IMR-90 (cell line): ENCODE measurements at regions not wholly inside any gene's neighbourhood (a gene's known extent, or its start where the extent isn't known, plus 50 kb on each side); places are given as distances from the start of the nearest gene placed in this dataset.

Source experiments
- ATAC-seq: fragments of 200-7000 bp; cut with Tn5 transposase; 2 replicates; pipeline ENCODE4 v1.9.1; 2020; ENCODE audit warnings: low read depth, mild to moderate bottlenecking, moderate library complexity
- BruUV-seq: library from RNA; stranded (reverse); fragments of 400-500 nt; replicated peaks from 2 replicates; lab custom pipeline; 2021; lab: Mats Ljungman, UMichigan
- CTCF ChIA-PET: fragments of 300-600 bp; formaldehyde crosslinking; extraction: SDS; loops from one replicate; lab custom pipeline; 2021; ENCODE audit warnings: antibody characterized with exemption; lab: Yijun Ruan, JAX
- POLR2A ChIA-PET: fragments of 300-600 bp; sonication (Branson Sonifier 250); formaldehyde crosslinking; loops from one replicate; lab custom pipeline; 2022; ENCODE audit warnings: antibody characterized with exemption; ENCODE audit not compliant: unreplicated experiment; lab: Charles Lee
- DNase-seq: peaks from one replicate; pipeline ENCODE4 v3.0.0; 2013
- H2AFZ ChIP-seq: replicated peaks from 2 replicates; pipeline ENCODE3; 2013; ENCODE audit warnings: low read length, mild to moderate bottlenecking; ENCODE audit not compliant: poor library complexity
- H2AK5ac ChIP-seq: 2 replicates; pipeline ENCODE4 v1.6.1; 2013; ENCODE audit warnings: low read depth, low read length, inconsistent platforms
- H2AK9ac ChIP-seq: replicated peaks from 2 replicates; pipeline ENCODE3; 2013; ENCODE audit warnings: mild to moderate bottlenecking, low read depth, low read length, moderate library complexity; ENCODE audit not compliant: poor library complexity
- H2BK120ac ChIP-seq: 2 replicates; pipeline ENCODE4 v1.6.1; 2013; ENCODE audit warnings: low read depth, low read length, inconsistent platforms
- H2BK15ac ChIP-seq: 3 replicates; pipeline ENCODE4 v1.6.1; 2013; ENCODE audit warnings: low read depth, low read length, inconsistent platforms
- H2BK20ac ChIP-seq: 2 replicates; pipeline ENCODE4 v1.6.1; 2013; ENCODE audit warnings: low read depth, mild to moderate bottlenecking, inconsistent platforms, low read length, moderate library complexity
- H2BK5ac ChIP-seq: 2 replicates; pipeline ENCODE4 v1.6.1; 2013; ENCODE audit warnings: mild to moderate bottlenecking, low read depth, low read length, inconsistent platforms; ENCODE audit not compliant: poor library complexity, severe bottlenecking
- H3K14ac ChIP-seq: replicated peaks from 2 replicates; pipeline ENCODE4 v1.6.1; 2013; ENCODE audit warnings: low read depth, low read length, inconsistent platforms
- H3K18ac ChIP-seq: 2 replicates; pipeline ENCODE4 v1.6.1; 2013; ENCODE audit warnings: low read depth, low read length, control low read depth
- H3K23ac ChIP-seq: 2 replicates; pipeline ENCODE4 v1.6.1; 2013; ENCODE audit warnings: low read depth, low read length, inconsistent platforms
- H3K27ac ChIP-seq: 2 replicates; pipeline ENCODE4 v1.5.1; 2013; ENCODE audit warnings: mild to moderate bottlenecking, control low read depth, low read length; ENCODE audit not compliant: insufficient read depth
- H3K27me3 ChIP-seq: 2 replicates; pipeline ENCODE4 v1.6.1; 2013; ENCODE audit warnings: low read length; ENCODE audit not compliant: control insufficient read depth, insufficient read depth
- H3K36me3 ChIP-seq: 2 replicates; pipeline ENCODE4 v1.6.1; 2013; ENCODE audit warnings: low read length, mixed read lengths; ENCODE audit not compliant: control insufficient read depth, insufficient read depth
- H3K4ac ChIP-seq: 2 replicates; pipeline ENCODE4 v1.6.1; 2013; ENCODE audit warnings: low read depth, low read length, inconsistent platforms
- H3K4me1 ChIP-seq: 2 replicates; pipeline ENCODE4 v1.6.1; 2013; ENCODE audit warnings: low read length, mixed read lengths; ENCODE audit not compliant: control insufficient read depth, insufficient read depth
- H3K4me2 ChIP-seq: 2 replicates; pipeline ENCODE4 v1.6.1; 2013; ENCODE audit warnings: low read depth, mild to moderate bottlenecking, control low read depth, low read length, moderate library complexity
- H3K4me3 ChIP-seq: 2 replicates; pipeline ENCODE4 v1.5.1; 2013; ENCODE audit warnings: low read depth, mild to moderate bottlenecking, control low read depth, low read length, moderate library complexity; ENCODE audit not compliant: insufficient read depth
- H3K56ac ChIP-seq: 2 replicates; pipeline ENCODE4 v1.6.1; 2013; ENCODE audit warnings: low read length, inconsistent platforms; ENCODE audit not compliant: insufficient read depth; ENCODE audit errors: extremely low read depth
- H3K79me1 ChIP-seq, 2 experiments: 2 replicates each; pipeline ENCODE4 v1.6.1; 2013; ENCODE audit warnings: low read length in 2 of 2, inconsistent platforms in 1 of 2, low read depth in 1 of 2
- H3K9ac ChIP-seq: 2 replicates; pipeline ENCODE4 v1.6.1; 2013; ENCODE audit warnings: low read depth, low read length, control low read depth
- H3K9me1 ChIP-seq: 2 replicates; pipeline ENCODE4 v1.6.1; 2013; ENCODE audit warnings: low read length, inconsistent platforms; ENCODE audit not compliant: insufficient read depth
- H3K9me3 ChIP-seq: 2 replicates; pipeline ENCODE4 v1.6.1; 2013; ENCODE audit warnings: low read length; ENCODE audit not compliant: control insufficient read depth, insufficient read depth
- H4K20me1 ChIP-seq: 2 replicates; pipeline ENCODE4 v1.6.1; 2013; ENCODE audit warnings: low read length, inconsistent platforms; ENCODE audit not compliant: insufficient read depth
- H4K5ac ChIP-seq: 2 replicates; pipeline ENCODE4 v1.6.1; 2013; ENCODE audit warnings: mild to moderate bottlenecking, low read depth, low read length, control low read depth
- H4K8ac ChIP-seq, 2 experiments: 2 replicates each; pipeline ENCODE4 v1.6.1; 2013; ENCODE audit warnings: low read depth in 2 of 2, low read length in 2 of 2, control low read depth in 1 of 2, inconsistent platforms in 1 of 2
- H4K91ac ChIP-seq: 2 replicates; pipeline ENCODE4 v1.6.1; 2013; ENCODE audit warnings: low read depth, low read length, inconsistent platforms; ENCODE audit not compliant: insufficient read depth
- BHLHE40 ChIP-seq: fragments of 150-350 bp; IDR thresholded peaks from 2 replicates; pipeline ENCODE4 v1.6.1; 2016; ENCODE audit warnings: mild to moderate bottlenecking, low read depth, low read length
- CEBPB ChIP-seq: IDR thresholded peaks from 2 replicates; pipeline ENCODE4 v1.6.1; 2012; ENCODE audit warnings: low read depth, low read length, improper control_type of control experiment
- CHD1 ChIP-seq: IDR thresholded peaks from 2 replicates; pipeline ENCODE4 v1.6.1; 2012; ENCODE audit warnings: low read depth, low read length, improper control_type of control experiment
- FOS ChIP-seq: fragments of 150-350 bp; IDR thresholded peaks from 2 replicates; pipeline ENCODE4 v1.6.1; 2016; ENCODE audit warnings: low read depth, low read length
- MAFK ChIP-seq: IDR thresholded peaks from 2 replicates; pipeline ENCODE4 v1.6.1; 2012; ENCODE audit warnings: low read depth, low read length, improper control_type of control experiment
- MAZ ChIP-seq: IDR thresholded peaks from 2 replicates; pipeline ENCODE4 v1.6.1; 2012; ENCODE audit warnings: low read depth, mild to moderate bottlenecking, low read length, improper control_type of control experiment, moderate library complexity, borderline replicate concordance
- MXI1 ChIP-seq: IDR thresholded peaks from 2 replicates; pipeline ENCODE4 v1.6.1; 2012; ENCODE audit warnings: low read depth, mild to moderate bottlenecking, low read length, moderate library complexity, borderline replicate concordance
- NFE2L2 ChIP-seq: fragments of 150-350 bp; IDR thresholded peaks from 2 replicates; pipeline ENCODE4 v1.6.1; 2016; ENCODE audit warnings: low read depth, mild to moderate bottlenecking, low read length
- POLR2A ChIP-seq: IDR thresholded peaks from 2 replicates; pipeline ENCODE4 v1.6.1; 2012; ENCODE audit warnings: mild to moderate bottlenecking, low read depth, low read length
- RAD21 ChIP-seq: IDR thresholded peaks from 2 replicates; pipeline ENCODE4 v1.6.1; 2012; ENCODE audit warnings: low read length, improper control_type of control experiment
- RCOR1 ChIP-seq: IDR thresholded peaks from 2 replicates; pipeline ENCODE4 v1.6.1; 2012; ENCODE audit warnings: mild to moderate bottlenecking, low read length, improper control_type of control experiment; ENCODE audit not compliant: insufficient replicate concordance
- RFX5 ChIP-seq: IDR thresholded peaks from 2 replicates; pipeline ENCODE4 v1.8.0; 2012; ENCODE audit warnings: low read depth, mild to moderate bottlenecking, low read length, moderate library complexity
- WGBS, 2 experiments: methylation state at CpG; one replicate each; pipeline versions ENCODE4 v1.1.5 to v1.1.7; 2013; ENCODE audit warnings: missing lambda C conversion rate in 2 of 2; ENCODE audit not compliant: insufficient read length in 1 of 2; ENCODE audit errors: extremely low coverage in 2 of 2; 5-methylcytosine and 5-hydroxymethylcytosine counted together
- dilution Hi-C: fragments of 300-500 bp; cut with HindIII; formaldehyde crosslinking; loops from one replicate; pipeline ENCODE4 v1.14.3; 2018; ENCODE audit warnings: low sequenced_read_pairs; ENCODE audit not compliant: unreplicated experiment
- in situ Hi-C: fragments of 300-500 bp; cut with MboI; formaldehyde crosslinking; loops from 3 replicates; pipeline ENCODE4 v1.14.3; 2019; ENCODE audit warnings: low sequenced_read_pairs, inconsistent platforms, mixed read lengths
- intact Hi-C: fragments of 100-400 bp; cut with micrococcal nuclease; formaldehyde crosslinking; loops from 2 replicates; pipeline ENCODE4 v1.10.0; 2022
- TF ChIP-seq, protein P1 (sequence below): fragments of 150-350 bp; IDR thresholded peaks from 2 replicates; pipeline ENCODE4 v1.6.1; 2017; ENCODE audit warnings: mild to moderate bottlenecking, antibody characterized with exemption, low read length, low read depth
- TF ChIP-seq, protein P2 (sequence below): conservative IDR thresholded peaks from 2 replicates; pipeline ENCODE4 v1.5.1; 2012; ENCODE audit warnings: mild to moderate bottlenecking, low read depth, low read length, improper control_type of control experiment
- TF ChIP-seq, protein P3 (sequence below): fragments of 150-350 bp; IDR thresholded peaks from 2 replicates; pipeline ENCODE4 v1.6.1; 2016; ENCODE audit warnings: low read depth, mild to moderate bottlenecking, low read length, moderate library complexity, borderline replicate concordance

DNA sequence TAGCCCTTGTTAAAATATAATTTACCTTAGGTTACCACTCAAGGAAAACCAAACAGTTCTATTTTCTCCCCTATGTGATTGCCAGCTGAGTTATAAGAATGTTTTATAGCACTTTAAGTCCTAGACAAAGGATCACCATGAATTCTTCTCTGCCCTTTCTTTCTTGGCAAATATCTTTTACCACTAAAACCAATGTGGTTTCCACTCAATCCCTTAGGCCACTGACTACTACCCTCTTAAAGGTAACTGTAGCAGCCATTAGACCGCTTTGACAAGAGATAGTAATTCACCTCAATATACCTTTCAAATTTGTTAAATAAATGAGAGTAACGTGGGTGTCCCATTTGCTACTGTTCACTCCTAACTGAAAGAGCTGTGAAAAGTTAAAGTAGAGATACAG lies 307.9 kb upstream of the PRMT6 start:
- Histone ChIP-seq H3K9ac (no peak overlapping the region), H2AK9ac (no peak overlapping the region), H3K4ac (no peak overlapping the region), H4K91ac (no peak overlapping the region), H3K27ac (no peak overlapping the region), H3K27me3 (no peaks in the 10 kb centered on the region), H2AFZ (no peak overlapping the region), H4K5ac (no peak overlapping the region), H2BK15ac (no peak overlapping the region), H3K4me1 (no peaks in the 10 kb centered on the region), H2BK120ac (no peak overlapping the region), H3K18ac (no peak overlapping the region), H3K36me3 (no peaks in the 10 kb centered on the region), H2BK20ac (no peak overlapping the region), H4K8ac (no peak overlapping the region), H3K79me1 (no peaks in the 10 kb centered on the region), H4K20me1 (no peaks in the 10 kb centered on the region), H3K9me3 (no peaks in the 10 kb centered on the region), H3K14ac (no peak overlapping the region), H3K9me1 (no peaks in the 10 kb centered on the region), H3K56ac (no peak overlapping the region), H3K23ac (no peak overlapping the region), H2AK5ac (no peak overlapping the region), H2BK5ac (no peak overlapping the region), H3K4me3 (no peak overlapping the region), H3K4me2 (no peak overlapping the region)
- dilution Hi-C loops: no loop called here
- ChIA-PET CTCF (no interaction called here), POLR2A (no interaction called here)
- DNase-seq (no peak), ATAC-seq (no peak)
- TF ChIP-seq FOS (no peak), CHD1 (no peak), POLR2A (no peak), MAZ (no peak), CEBPB (no peak), RCOR1 (no peak), NFE2L2 (no peak), MAFK (no peak), BHLHE40 (no peak), RFX5 (no peak), MXI1 (no peak), RAD21 (no peak)
- TF ChIP-seq, protein P1, sequence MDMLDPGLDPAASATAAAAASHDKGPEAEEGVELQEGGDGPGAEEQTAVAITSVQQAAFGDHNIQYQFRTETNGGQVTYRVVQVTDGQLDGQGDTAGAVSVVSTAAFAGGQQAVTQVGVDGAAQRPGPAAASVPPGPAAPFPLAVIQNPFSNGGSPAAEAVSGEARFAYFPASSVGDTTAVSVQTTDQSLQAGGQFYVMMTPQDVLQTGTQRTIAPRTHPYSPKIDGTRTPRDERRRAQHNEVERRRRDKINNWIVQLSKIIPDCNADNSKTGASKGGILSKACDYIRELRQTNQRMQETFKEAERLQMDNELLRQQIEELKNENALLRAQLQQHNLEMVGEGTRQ: no peak
- TF ChIP-seq, protein P2, sequence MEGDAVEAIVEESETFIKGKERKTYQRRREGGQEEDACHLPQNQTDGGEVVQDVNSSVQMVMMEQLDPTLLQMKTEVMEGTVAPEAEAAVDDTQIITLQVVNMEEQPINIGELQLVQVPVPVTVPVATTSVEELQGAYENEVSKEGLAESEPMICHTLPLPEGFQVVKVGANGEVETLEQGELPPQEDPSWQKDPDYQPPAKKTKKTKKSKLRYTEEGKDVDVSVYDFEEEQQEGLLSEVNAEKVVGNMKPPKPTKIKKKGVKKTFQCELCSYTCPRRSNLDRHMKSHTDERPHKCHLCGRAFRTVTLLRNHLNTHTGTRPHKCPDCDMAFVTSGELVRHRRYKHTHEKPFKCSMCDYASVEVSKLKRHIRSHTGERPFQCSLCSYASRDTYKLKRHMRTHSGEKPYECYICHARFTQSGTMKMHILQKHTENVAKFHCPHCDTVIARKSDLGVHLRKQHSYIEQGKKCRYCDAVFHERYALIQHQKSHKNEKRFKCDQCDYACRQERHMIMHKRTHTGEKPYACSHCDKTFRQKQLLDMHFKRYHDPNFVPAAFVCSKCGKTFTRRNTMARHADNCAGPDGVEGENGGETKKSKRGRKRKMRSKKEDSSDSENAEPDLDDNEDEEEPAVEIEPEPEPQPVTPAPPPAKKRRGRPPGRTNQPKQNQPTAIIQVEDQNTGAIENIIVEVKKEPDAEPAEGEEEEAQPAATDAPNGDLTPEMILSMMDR: no peak
- TF ChIP-seq, protein P3, sequence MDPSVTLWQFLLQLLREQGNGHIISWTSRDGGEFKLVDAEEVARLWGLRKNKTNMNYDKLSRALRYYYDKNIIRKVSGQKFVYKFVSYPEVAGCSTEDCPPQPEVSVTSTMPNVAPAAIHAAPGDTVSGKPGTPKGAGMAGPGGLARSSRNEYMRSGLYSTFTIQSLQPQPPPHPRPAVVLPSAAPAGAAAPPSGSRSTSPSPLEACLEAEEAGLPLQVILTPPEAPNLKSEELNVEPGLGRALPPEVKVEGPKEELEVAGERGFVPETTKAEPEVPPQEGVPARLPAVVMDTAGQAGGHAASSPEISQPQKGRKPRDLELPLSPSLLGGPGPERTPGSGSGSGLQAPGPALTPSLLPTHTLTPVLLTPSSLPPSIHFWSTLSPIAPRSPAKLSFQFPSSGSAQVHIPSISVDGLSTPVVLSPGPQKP: no peak
- in situ Hi-C loops: no loop called here
- intact Hi-C loops: no loop called here
- BruUV-seq: no TSS peak
- no CpG with 5 or more reads among the region's 2 CpGs for whole genome bisulfite sequencing, 2 experiments
